ENCODE measurements at regions not wholly inside any gene's neighbourhood (a gene's known extent, or its start where the extent isn't known, plus 50 kb on each side); places are given as distances from the start of the nearest gene placed in this dataset.
"Not testable (repeated sequence)": the region's sequence is repeated elsewhere in the genome, so short reads cannot be mapped to it uniquely, and the experiment has no call there.

DNA sequence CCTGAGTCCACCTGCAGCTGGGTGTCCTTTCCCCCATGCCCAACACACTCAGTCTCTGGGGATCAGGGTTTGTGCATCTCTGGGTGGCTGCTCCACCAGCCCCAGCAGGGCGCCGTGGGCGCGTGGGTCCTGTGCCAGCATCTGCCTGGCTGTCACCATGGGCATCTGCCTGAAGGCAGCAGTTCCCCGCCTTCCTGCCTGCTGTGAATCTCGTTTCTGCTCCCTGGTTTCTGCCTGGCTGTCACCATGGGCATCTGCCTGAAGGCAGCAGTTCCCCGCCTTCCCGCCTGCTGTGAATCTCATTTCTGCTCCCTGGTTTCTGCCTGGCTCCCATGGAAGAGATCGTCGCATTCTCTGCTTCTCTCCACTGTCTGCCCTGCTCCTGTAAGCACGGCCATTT lies 201.2 kb downstream of the RTP5 start:
- not testable (repeated sequence) for DNase-seq (ENCODE audit: low spot score)

GRCh38 chr2:242071377-242071776 lies 201.8 kb downstream of the RTP5 start:
- DNase-seq (ENCODE audit: low spot score): not testable (repeated sequence)

DNA sequence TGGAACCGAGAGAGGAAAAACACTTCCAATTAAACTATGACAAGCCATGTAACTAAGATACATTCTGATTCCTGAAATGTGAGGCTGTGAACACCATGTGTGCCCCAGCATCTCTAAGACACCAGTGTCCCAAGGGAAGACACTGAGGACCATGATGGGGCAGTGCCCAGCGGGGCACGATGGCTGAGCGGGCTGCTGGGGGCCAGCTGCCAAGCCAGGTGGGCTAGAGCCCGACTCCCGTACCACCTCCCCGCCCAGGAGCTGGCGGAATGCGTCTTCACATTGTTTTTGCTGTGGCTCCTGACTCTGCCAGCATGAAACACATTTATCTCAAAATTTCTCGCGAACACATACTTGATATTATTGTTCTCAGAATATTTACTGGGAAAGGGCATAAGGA lies 202.4 kb downstream of the RTP5 start:
- DNase-seq (ENCODE audit: low spot score): not testable (repeated sequence)

DNA sequence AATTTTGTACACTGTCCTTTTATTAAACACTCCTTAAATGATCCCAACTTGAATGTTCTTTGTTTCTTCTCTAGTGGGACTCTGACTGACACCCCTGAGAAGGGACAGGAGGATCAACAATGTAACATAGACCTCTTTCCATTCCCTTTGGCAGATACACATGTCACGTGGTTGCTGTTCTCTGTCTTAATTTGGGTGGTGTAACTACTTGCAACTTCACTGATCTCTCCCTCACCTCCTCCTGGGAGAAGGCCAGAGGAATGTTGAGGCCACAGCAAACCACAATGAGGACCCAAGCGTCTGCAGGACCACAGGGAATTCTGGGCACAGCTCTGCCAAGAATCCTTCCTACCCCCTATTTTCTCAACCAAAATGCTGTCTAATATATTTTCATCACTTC lies 205.6 kb downstream of the RTP5 start:
- DNase-seq (ENCODE audit: low spot score): no peak

- no peak for DNase-seq (ENCODE audit: low spot score)
These were observed 206.2 kb downstream of the RTP5 start for GRCh38 chr2:242075696-242076095.

GRCh38 chr2:242076184-242076583 lies 206.7 kb downstream of the RTP5 start:
- DNase-seq (ENCODE audit: low spot score): not testable (repeated sequence)

DNA sequence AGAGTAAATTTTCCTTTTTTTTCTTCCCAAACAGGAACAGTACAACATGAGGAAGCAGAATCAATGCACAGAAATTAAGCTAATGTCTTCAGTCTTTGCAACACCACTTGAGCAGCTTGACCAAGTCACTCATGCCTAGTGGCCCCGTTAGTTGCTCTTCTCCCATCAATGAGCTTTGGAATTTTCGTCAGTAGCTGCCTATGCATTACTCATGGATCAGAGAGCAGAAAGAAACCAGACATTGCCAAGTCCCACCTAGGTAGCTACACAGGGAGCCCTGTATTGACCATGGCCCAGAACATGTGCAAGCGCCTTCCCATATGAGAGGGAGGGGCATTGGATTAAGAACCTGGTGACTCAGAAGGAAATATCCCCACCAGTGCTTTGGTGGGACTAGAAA lies 208.9 kb downstream of the RTP5 start:
- not testable (repeated sequence) for DNase-seq (ENCODE audit: low spot score)

GRCh38 chr2:242079792-242080191 lies 210.3 kb downstream of the RTP5 start:
- not testable (repeated sequence) for DNase-seq (ENCODE audit: low spot score)

GRCh38 chr2:242080575-242081214 lies 211.2 kb downstream of the RTP5 start:
- not testable (repeated sequence) for DNase-seq (ENCODE audit: low spot score)

DNA sequence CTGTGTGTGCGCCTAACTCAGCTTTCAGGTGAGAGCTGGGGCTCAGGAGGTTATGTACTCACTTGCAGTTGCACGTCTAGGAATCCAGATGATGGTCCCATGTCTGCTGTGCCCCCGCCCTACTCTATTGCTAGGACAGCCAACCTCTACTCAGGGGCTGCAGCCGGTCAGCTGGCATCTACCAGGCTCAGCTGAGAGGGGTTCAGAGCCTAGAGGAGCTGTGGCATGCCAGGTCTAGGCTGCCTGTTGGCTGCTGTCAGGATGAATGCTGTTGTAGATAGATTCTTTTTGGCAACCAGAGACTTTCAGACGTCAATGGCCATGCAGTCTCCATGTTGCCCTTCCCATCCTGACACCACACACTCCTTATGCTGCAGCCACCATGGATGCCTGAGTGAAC lies 214.5 kb downstream of the RTP5 start:
- DNase-seq (ENCODE audit: low spot score): not testable (repeated sequence)

GRCh38 chr2:242085024-242085674 lies 215.6 kb downstream of the RTP5 start:
- DNase-seq (ENCODE audit: low spot score): not testable (repeated sequence)

- peak; percentile 60 for DNase-seq (ENCODE audit: low spot score)
These were observed 216.6 kb downstream of the RTP5 start for GRCh38 chr2:242085941-242086621.

- not testable (repeated sequence) for DNase-seq (ENCODE audit: low spot score)
These were observed 218.5 kb downstream of the RTP5 start for GRCh38 chr2:242088044-242088443.

GRCh38 chr2:242088471-242089212 lies 219.1 kb downstream of the RTP5 start:
- DNase-seq (ENCODE audit: low spot score): peak; percentile 87

GRCh38 chr2:242089213-242089549 lies 219.7 kb downstream of the RTP5 start:
- not testable (repeated sequence) for DNase-seq (ENCODE audit: low spot score)

GRCh38 chr2:242097278-242097677 lies 227.7 kb downstream of the RTP5 start:
- not testable (repeated sequence) for DNase-seq (ENCODE audit: low spot score)

GRCh38 chr2:242098034-242098433 lies 228.5 kb downstream of the RTP5 start:
- DNase-seq (ENCODE audit: low spot score): no peak

DNA sequence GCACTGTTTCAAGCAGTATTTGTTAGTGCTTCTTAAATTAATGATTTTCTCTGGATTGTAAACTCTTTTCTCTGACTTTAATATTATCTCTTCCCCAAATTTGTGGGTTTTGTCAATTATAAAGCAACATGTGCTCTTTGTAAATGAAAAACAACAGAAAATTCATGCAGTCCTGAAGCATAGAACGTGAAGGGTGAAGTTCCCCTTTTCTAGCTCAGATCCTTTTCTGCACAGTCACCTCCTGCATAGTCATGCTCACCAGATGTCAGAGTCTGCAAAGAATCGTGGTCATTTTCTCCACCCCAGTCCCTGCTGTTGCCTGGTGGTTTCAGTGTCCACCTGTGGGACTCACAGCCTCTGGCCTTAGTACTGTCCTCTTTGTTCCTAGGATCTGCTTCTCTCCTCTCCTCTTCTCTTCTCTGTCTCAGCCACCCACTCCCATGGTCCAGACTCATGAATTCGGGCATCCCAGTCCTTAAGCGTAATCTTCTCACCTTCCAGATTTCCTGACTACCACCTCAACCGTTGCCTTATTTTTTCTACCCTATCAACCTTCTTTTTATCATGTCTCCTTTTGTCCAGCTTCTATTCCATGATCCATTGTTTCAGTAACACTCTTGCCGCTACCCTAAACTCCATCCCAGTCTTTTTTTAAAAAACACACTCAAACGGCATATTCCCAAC lies 229.1 kb downstream of the RTP5 start:
- DNase-seq (ENCODE audit: low spot score): peak; percentile 25

GRCh38 chr2:242103093-242103492 lies 233.6 kb downstream of the RTP5 start:
- not testable (repeated sequence) for DNase-seq (ENCODE audit: low spot score)

GRCh38 chr2:242104202-242104956 lies 234.8 kb downstream of the RTP5 start:
- not testable (repeated sequence) for DNase-seq (ENCODE audit: low spot score)

DNA sequence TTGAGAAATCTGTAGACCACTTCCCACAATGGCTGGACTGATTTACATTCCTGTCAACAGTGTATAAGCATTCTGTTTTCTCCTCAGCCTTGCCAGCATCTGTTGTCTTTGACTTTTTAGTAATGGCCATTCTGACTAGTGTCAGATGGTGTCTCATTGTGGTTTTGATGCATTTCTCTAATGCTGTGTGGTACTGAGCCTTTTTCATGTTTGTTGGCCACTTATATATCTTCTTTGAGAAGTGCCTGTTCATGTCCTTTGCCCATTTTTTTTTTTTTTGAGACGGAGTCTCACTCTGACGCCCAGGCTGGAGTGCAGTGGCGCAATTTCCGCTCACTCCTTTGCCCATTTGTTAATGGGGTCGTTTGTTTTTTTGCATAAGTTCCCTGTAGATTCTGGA lies 237.5 kb downstream of the RTP5 start:
- DNase-seq (ENCODE audit: low spot score): not testable (repeated sequence)
